HAP-1 (cell line): ENCODE measurements at regions not wholly inside any gene's neighbourhood (a gene's known extent, or its start where the extent isn't known, plus 50 kb on each side); places are given as distances from the start of the nearest gene placed in this dataset.

Source experiments
- DNase-seq, 2 experiments: peaks; one replicate each; pipeline ENCODE4 v3.0.0-alpha.2; 2016 to 2020; ENCODE audit warnings: low spot score in 2 of 2
- H3K27me3 ChIP-seq: fragments of 250-450 bp; sonication (Bioruptor Pico); 2 replicates; pipeline ENCODE4 v1.5.1; 2020; ENCODE audit warnings: low read depth, mild to moderate bottlenecking, moderate library complexity
- H3K36me3 ChIP-seq: fragments of 250-450 bp; sonication (Bioruptor Pico); replicated peaks from 2 replicates; pipeline ENCODE4 v1.5.1; 2020; ENCODE audit warnings: mild to moderate bottlenecking
- H3K4me1 ChIP-seq: fragments of 250-450 bp; sonication (Bioruptor Pico); 2 replicates; pipeline ENCODE4 v1.5.1; 2020; ENCODE audit warnings: mild to moderate bottlenecking
- H3K4me3 ChIP-seq: fragments of 250-450 bp; sonication (Bioruptor Pico); 2 replicates; pipeline ENCODE4 v1.5.1; 2020; ENCODE audit warnings: mild to moderate bottlenecking, moderate library complexity
- H3K9me3 ChIP-seq: fragments of 250-450 bp; sonication (Bioruptor Pico); 2 replicates; pipeline ENCODE4 v1.5.1; 2020; ENCODE audit warnings: mild to moderate bottlenecking, moderate library complexity
- in situ Hi-C: fragments of 300-500 bp; cut with MboI; formaldehyde crosslinking; loops from 3 replicates; pipeline ENCODE4 v1.14.3; 2020; ENCODE audit warnings: low sequenced_read_pairs, inconsistent platforms, mixed read lengths

GRCh38 chr3:64880916-64881315, 193.1 kb upstream of the ADAMTS9 start:
- Histone ChIP-seq H3K4me1 (no peaks in the 10 kb centered on the region), H3K27me3 (no peaks in the 10 kb centered on the region; the same call in 1 of the 2 replicates), H3K9me3 (no peaks in the 10 kb centered on the region), H3K4me3 (no peak overlapping the region), H3K36me3 (no peaks in the 10 kb centered on the region)
- DNase-seq = no peak
- in situ Hi-C loops = no loop called here

GRCh38 chr3:64878362-64878761, 190.6 kb upstream of the ADAMTS9 start:
- DNase-seq = no peak
- no peak overlapping the region for H3K4me3 ChIP-seq
- no peaks in the 10 kb centered on the region for H3K4me1 ChIP-seq
- no peaks in the 10 kb centered on the region; the same call in 1 of the 2 replicates for H3K27me3 ChIP-seq
- H3K36me3 ChIP-seq = no peaks in the 10 kb centered on the region
- in situ Hi-C loops = no loop called here
- no peaks in the 10 kb centered on the region for H3K9me3 ChIP-seq

GRCh38 chr3:64873400-64873799, 185.6 kb upstream of the ADAMTS9 start:
- DNase-seq = no peak
- Histone ChIP-seq H3K4me3 (no peak overlapping the region), H3K4me1 (no peaks in the 10 kb centered on the region), H3K36me3 (no peaks in the 10 kb centered on the region), H3K27me3 (no peaks in the 10 kb centered on the region; the same call in 1 of the 2 replicates), H3K9me3 (no peaks in the 10 kb centered on the region)
- in situ Hi-C loops = no loop called here

- Histone ChIP-seq H3K9me3 (no peaks in the 10 kb centered on the region), H3K27me3 (no peaks in the 10 kb centered on the region; the same call in 1 of the 2 replicates), H3K4me3 (no peak overlapping the region), H3K36me3 (no peaks in the 10 kb centered on the region), H3K4me1 (no peaks in the 10 kb centered on the region)
- DNase-seq = no peak
- in situ Hi-C loops = no loop called here
These were observed 184.5 kb upstream of the ADAMTS9 start for GRCh38 chr3:64872345-64872744.

- no peak overlapping the region for H3K4me3 ChIP-seq
- no peak for DNase-seq
- in situ Hi-C loops = no loop called here
- H3K36me3 ChIP-seq = no peaks in the 10 kb centered on the region
- no peaks in the 10 kb centered on the region for H3K9me3 ChIP-seq
- no peaks in the 10 kb centered on the region for H3K4me1 ChIP-seq
- H3K27me3 ChIP-seq = no peaks in the 10 kb centered on the region; the same call in 1 of the 2 replicates
These were observed 184.0 kb upstream of the ADAMTS9 start for GRCh38 chr3:64871834-64872249.

GRCh38 chr3:64870876-64871646, 183.3 kb upstream of the ADAMTS9 start:
- DNase-seq = no peak
- no peaks in the 10 kb centered on the region for H3K27me3 ChIP-seq
- in situ Hi-C loops = no loop called here

GRCh38 chr3:64867224-64867623, 179.4 kb upstream of the ADAMTS9 start:
- in situ Hi-C loops = no loop called here
- no peaks in the 10 kb centered on the region for H3K27me3 ChIP-seq
- no peaks in the 10 kb centered on the region for H3K9me3 ChIP-seq

More at GRCh38 chr3:64870876-64871646, 183.3 kb upstream of the ADAMTS9 start:
- no peaks in the 10 kb centered on the region for H3K9me3 ChIP-seq
- no peak overlapping the region for H3K4me3 ChIP-seq
- H3K36me3 ChIP-seq = no peaks in the 10 kb centered on the region
- H3K4me1 ChIP-seq = peaks cover 7% of the 10 kb centered on the region

GRCh38 chr3:64865839-64866570, 178.2 kb upstream of the ADAMTS9 start:
- Histone ChIP-seq H3K27me3 (no peaks in the 10 kb centered on the region), H3K4me1 (peaks cover 22% of the 10 kb centered on the region), H3K36me3 (no peaks in the 10 kb centered on the region), H3K4me3 (no peak overlapping the region), H3K9me3 (no peaks in the 10 kb centered on the region)
- in situ Hi-C loops = no loop called here
- DNase-seq = peak in 1 of 2 experiments; percentile 68

More at GRCh38 chr3:64867224-64867623, 179.4 kb upstream of the ADAMTS9 start:
- H3K36me3 ChIP-seq = no peaks in the 10 kb centered on the region
- H3K4me3 ChIP-seq = no peak overlapping the region
- DNase-seq = no peak
- H3K4me1 ChIP-seq = peaks cover 22% of the 10 kb centered on the region

GRCh38 chr3:64863226-64864212, 175.7 kb upstream of the ADAMTS9 start:
- H3K9me3 ChIP-seq = no peaks in the 10 kb centered on the region
- H3K4me3 ChIP-seq = no peak overlapping the region
- in situ Hi-C loops = no loop called here
- no peaks in the 10 kb centered on the region for H3K27me3 ChIP-seq
- DNase-seq = peak; percentile 17 to 50
- H3K36me3 ChIP-seq = no peaks in the 10 kb centered on the region
- H3K4me1 ChIP-seq = peaks cover 22% of the 10 kb centered on the region

GRCh38 chr3:64861684-64862083, 173.9 kb upstream of the ADAMTS9 start:
- H3K27me3 ChIP-seq = no peaks in the 10 kb centered on the region
- no peak for DNase-seq
- in situ Hi-C loops = no loop called here
- no peaks in the 10 kb centered on the region for H3K9me3 ChIP-seq
- H3K4me1 ChIP-seq = peaks cover 21% of the 10 kb centered on the region
- H3K36me3 ChIP-seq = no peaks in the 10 kb centered on the region
- no peak overlapping the region for H3K4me3 ChIP-seq

- Histone ChIP-seq H3K27me3 (no peaks in the 10 kb centered on the region), H3K4me1 (peaks cover 10% of the 10 kb centered on the region), H3K4me3 (no peak overlapping the region), H3K9me3 (no peaks in the 10 kb centered on the region), H3K36me3 (no peaks in the 10 kb centered on the region)
- in situ Hi-C loops = no loop called here
- DNase-seq = no peak
These were observed 172.7 kb upstream of the ADAMTS9 start for GRCh38 chr3:64860536-64860870.

GRCh38 chr3:64859625-64860535, 172.1 kb upstream of the ADAMTS9 start:
- Histone ChIP-seq H3K4me3 (no peak overlapping the region), H3K4me1 (peaks cover 10% of the 10 kb centered on the region), H3K27me3 (no peaks in the 10 kb centered on the region), H3K36me3 (no peaks in the 10 kb centered on the region), H3K9me3 (no peaks in the 10 kb centered on the region)
- in situ Hi-C loops = no loop called here
- no peak for DNase-seq
